ENCODE measurements at regions not wholly inside any gene's neighbourhood (a gene's known extent, or its start where the extent isn't known, plus 50 kb on each side); places are given as distances from the start of the nearest gene placed in this dataset.
"Not testable (repeated sequence)": the region's sequence is repeated elsewhere in the genome, so short reads cannot be mapped to it uniquely, and the experiment has no call there.

DNA sequence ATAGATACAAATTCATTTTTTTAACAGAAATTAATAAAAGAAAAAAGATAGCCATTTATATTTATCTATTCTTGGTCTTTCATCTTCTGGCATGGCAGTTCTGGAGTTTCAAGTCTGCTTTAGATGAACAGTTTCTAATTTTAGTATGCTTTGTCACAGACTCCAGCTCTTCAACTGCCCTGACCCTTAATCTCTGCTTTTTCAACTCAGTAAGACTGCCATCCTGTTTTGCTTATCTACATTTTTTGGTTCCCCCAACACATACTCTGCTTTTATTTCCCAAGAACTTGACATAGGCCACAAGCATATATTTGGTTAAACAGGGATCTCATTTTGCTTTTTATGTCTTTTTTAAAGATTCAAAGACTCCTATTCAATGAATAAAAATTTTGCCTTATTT lies 309.3 kb upstream of the KCND2 start:
- TF ChIP-seq, protein P1, sequence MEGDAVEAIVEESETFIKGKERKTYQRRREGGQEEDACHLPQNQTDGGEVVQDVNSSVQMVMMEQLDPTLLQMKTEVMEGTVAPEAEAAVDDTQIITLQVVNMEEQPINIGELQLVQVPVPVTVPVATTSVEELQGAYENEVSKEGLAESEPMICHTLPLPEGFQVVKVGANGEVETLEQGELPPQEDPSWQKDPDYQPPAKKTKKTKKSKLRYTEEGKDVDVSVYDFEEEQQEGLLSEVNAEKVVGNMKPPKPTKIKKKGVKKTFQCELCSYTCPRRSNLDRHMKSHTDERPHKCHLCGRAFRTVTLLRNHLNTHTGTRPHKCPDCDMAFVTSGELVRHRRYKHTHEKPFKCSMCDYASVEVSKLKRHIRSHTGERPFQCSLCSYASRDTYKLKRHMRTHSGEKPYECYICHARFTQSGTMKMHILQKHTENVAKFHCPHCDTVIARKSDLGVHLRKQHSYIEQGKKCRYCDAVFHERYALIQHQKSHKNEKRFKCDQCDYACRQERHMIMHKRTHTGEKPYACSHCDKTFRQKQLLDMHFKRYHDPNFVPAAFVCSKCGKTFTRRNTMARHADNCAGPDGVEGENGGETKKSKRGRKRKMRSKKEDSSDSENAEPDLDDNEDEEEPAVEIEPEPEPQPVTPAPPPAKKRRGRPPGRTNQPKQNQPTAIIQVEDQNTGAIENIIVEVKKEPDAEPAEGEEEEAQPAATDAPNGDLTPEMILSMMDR (conservative IDR thresholded peaks at IDR 0.05; ENCODE audit: control insufficient read depth, insufficient read depth, low read depth, low read length) = no peak
- H3K4me3 ChIP-seq (ENCODE audit: control insufficient read depth, low read depth, low read length) = no peak overlapping the region
- DNase-seq (ENCODE audit: low read depth) = no peak

DNA sequence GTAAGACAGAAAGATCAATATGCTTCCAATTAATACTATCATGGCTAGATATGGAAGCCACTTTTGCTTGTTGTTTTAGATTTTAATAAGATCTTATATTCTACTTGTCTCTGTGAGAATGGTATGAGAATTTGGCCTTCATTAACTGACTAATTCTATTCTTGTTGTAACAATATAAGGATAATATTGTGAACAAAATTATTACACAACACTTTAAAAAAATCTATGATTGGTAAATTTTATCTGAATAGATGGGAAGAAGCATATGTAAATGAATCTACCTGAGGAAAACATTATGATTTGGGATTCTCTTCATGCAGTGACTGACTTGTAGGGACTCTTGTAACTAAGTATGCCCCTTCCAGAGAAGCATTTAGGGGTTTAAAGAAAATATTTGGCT lies 308.9 kb upstream of the KCND2 start:
- no peak for DNase-seq (ENCODE audit: low read depth)
- TF ChIP-seq, protein P1 (conservative IDR thresholded peaks at IDR 0.05; ENCODE audit: control insufficient read depth, insufficient read depth, low read depth, low read length) = no peak
- no peak overlapping the region for H3K4me3 ChIP-seq (ENCODE audit: control insufficient read depth, low read depth, low read length)

DNA sequence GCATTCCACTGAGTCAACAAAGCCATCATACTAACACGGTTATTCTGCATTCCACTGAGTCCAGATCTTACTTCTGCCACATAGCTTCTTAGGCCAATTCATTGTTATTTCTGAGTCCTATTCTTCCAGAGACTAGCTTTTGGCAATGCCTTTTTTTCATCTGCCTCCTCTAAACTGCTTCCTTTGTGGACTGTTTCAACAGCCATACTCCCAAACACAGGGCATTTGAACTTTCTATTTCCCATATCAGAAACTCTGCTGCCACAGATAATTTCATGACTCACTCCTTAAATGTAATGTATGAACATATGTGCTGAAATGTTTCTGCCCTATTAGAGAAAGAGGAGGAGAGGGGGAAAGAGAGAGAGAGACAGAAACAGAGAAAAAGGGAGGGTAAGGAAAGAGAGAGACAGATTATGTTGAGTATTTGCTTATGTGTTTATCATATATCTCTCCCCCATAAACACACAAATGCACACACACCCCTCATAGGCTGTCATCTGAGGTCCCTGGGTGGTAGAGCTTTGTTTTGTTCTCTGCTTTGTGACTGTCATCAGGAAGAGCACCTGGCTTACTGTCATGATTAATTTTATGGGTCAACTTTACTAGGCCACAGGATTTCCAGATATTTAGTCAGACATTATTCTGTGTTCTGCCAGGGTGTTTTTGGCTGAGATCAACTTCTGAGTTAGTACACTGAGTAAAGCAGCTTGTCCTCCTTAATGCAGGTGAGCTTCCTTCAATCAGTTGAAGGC lies 308.0 kb upstream of the KCND2 start:
- TF ChIP-seq, protein P1 (conservative IDR thresholded peaks at IDR 0.05; ENCODE audit: control insufficient read depth, insufficient read depth, low read depth, low read length) = no peak
- H3K4me3 ChIP-seq (ENCODE audit: control insufficient read depth, low read depth, low read length) = no peak overlapping the region
- DNase-seq (ENCODE audit: low read depth) = peak; percentile 36

DNA sequence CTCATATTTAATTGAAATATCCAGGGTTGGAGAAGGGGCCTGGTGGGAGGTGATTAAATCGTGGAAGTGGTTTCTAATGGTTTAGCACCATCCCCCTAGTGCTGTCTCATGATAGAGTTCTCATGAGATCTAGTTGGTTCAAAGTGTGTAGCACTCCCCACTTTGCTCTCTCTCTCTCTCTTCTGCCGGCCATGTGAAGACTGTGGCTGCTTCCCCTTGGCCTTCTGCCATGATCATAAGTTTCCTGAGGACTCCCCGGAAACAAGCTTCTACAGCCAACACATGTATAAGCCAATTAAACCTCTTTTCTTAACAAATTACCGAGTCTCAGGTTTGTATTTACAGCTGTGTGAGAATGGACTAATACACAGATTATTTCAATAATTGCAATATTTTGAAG lies 305.8 kb upstream of the KCND2 start:
- TF ChIP-seq, protein P1 (conservative IDR thresholded peaks at IDR 0.05; ENCODE audit: control insufficient read depth, insufficient read depth, low read depth, low read length) = no peak
- no peak overlapping the region for H3K4me3 ChIP-seq (ENCODE audit: control insufficient read depth, low read depth, low read length)
- DNase-seq (ENCODE audit: low read depth) = no peak

DNA sequence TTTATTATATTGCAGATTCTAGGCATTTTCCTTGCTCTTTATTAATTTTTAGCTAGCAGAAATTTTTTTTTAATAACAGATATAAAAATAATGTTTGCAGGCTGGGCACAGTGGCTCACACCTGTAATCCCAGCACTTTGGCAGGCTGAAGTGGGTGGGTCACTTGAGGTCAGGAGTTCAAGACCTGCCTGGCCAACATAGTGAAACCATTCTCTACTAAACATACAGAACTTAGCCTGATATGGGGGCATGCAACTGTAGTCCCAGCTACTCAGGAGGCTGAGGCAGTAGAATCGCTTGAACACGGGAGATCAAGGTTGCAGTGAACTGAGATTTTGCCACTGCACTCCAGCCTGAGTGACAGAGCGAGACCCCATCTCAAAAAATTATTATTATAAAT lies 304.6 kb upstream of the KCND2 start:
- not testable (repeated sequence) for DNase-seq (ENCODE audit: low read depth)

DNA sequence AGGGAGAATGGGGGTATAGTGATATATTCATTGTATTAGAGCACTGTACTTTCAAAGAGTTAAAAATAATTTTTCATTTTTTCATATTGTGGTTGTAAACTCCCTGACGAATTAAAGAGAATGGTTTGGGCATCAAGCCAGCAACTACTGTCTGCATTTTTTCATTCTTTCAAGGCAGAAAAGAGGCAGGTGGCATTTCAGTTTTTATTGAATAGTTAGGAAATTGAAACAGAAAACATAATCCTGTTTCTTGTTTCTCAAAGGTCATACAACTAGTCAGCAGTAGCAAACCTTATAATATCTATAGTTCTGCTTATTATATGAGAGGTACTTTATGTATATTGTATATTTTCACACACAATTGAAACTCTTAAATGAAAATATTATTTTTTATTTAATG lies 303.9 kb upstream of the KCND2 start:
- no peak overlapping the region for H3K4me3 ChIP-seq (ENCODE audit: control insufficient read depth, low read depth, low read length)
- DNase-seq (ENCODE audit: low read depth) = no peak
- TF ChIP-seq, protein P1 (conservative IDR thresholded peaks at IDR 0.05; ENCODE audit: control insufficient read depth, insufficient read depth, low read depth, low read length) = no peak

More for the DNA sequence above, 304.6 kb upstream of the KCND2 start:
- H3K4me3 ChIP-seq (ENCODE audit: control insufficient read depth, low read depth, low read length) = not testable (repeated sequence)

DNA sequence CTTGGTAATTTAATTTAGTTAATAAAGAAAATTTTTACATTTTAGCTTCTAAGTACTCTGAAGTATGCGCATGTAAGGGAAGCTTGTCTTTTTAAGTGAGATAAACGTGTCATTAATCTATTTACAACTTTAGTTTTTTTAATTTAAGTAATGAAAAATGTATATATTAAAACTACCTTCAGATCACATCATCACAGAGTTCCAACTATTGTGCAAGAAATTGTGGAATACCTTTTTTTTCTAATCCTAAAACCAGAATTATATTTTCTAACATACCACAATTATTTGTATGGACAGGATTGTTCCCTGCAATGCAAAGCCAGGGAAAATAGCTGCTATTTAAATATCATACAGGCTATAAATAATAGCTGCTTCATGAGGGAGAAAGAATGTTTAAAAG lies 303.2 kb upstream of the KCND2 start:
- no peak for DNase-seq (ENCODE audit: low read depth)
- no peak overlapping the region for H3K4me3 ChIP-seq (ENCODE audit: control insufficient read depth, low read depth, low read length)
- TF ChIP-seq, protein P1 (conservative IDR thresholded peaks at IDR 0.05; ENCODE audit: control insufficient read depth, insufficient read depth, low read depth, low read length) = no peak

Measured in fibroblast of mammary gland (primary cell).